TTC549 (cell line): ENCODE measurements at regions not wholly inside any gene's neighbourhood (a gene's known extent, or its start where the extent isn't known, plus 50 kb on each side); places are given as distances from the start of the nearest gene placed in this dataset.
"Not testable (repeated sequence)": the region's sequence is repeated elsewhere in the genome, so short reads cannot be mapped to it uniquely, and the experiment has no call there.

Experiments
- FAIRE-seq: peaks from 2 replicates; lab custom pipeline; 2012; peaks lifted over from hg19 to GRCh38; lab: Jason Lieb, UNC

- not testable (repeated sequence) for FAIRE-seq
Observed at GRCh38 chr7:63856466-63856865, 142.2 kb upstream of the ZNF722 start.

GRCh38 chr7:63867127-63867526, 131.5 kb upstream of the ZNF722 start:
- FAIRE-seq, result no peak

- FAIRE-seq, result not testable (repeated sequence)
Observed at GRCh38 chr7:63874242-63874641, 124.4 kb upstream of the ZNF722 start.

- FAIRE-seq, result no peak
Observed at GRCh38 chr7:63876707-63877322, 121.8 kb upstream of the ZNF722 start.

GRCh38 chr7:63887031-63887430, 111.6 kb upstream of the ZNF722 start:
- FAIRE-seq, result no peak

- no peak for FAIRE-seq
Observed at GRCh38 chr7:63899691-63900393, 98.8 kb upstream of the ZNF722 start.

- FAIRE-seq, result peak; percentile 95
Observed at GRCh38 chr7:63900394-63901203, 98.0 kb upstream of the ZNF722 start.

- not testable (repeated sequence) for FAIRE-seq
Observed at GRCh38 chr7:63901204-63901506, 97.5 kb upstream of the ZNF722 start.

- no peak for FAIRE-seq
Observed at GRCh38 chr7:63918986-63919385, 79.7 kb upstream of the ZNF722 start.

GRCh38 chr7:63925262-63925625, 73.4 kb upstream of the ZNF722 start:
- FAIRE-seq, result no peak

GRCh38 chr7:63925626-63926460, 72.8 kb upstream of the ZNF722 start:
- FAIRE-seq, result peak; percentile 91

GRCh38 chr7:63927261-63927660, 71.4 kb upstream of the ZNF722 start:
- FAIRE-seq, result no peak

- FAIRE-seq, result no peak
Observed at GRCh38 chr7:63931057-63931600, 67.5 kb upstream of the ZNF722 start.

GRCh38 chr7:63931985-63932577, 66.6 kb upstream of the ZNF722 start:
- no peak for FAIRE-seq
